A549 (cell line): ENCODE measurements at regions not wholly inside any gene's neighbourhood (a gene's known extent, or its start where the extent isn't known, plus 50 kb on each side); places are given as distances from the start of the nearest gene placed in this dataset.
A peak's percentile ranks its signal among the peaks of the same experiment; 100 is the strongest.

ENCODE experiments used
- ATAC-seq, 2 experiments: fragments of 200-7000 bp in 1 of 2; fragments of >200 bp in 1 of 2; cut with Nextera tagmentation in 1 of 2; cut with Tn5 transposase in 1 of 2; 3 replicates each; pipeline versions ENCODE4 v1.8.0 to v1.9.1; 2018 to 2020; ENCODE audit warnings: mild to moderate bottlenecking in 1 of 2, moderate library complexity in 1 of 2
- CTCF ChIA-PET: fragments of 300-600 bp; sonication (Branson Sonifier 250); formaldehyde crosslinking; extraction: SDS; loops from one replicate; lab custom pipeline; 2021; ENCODE audit warnings: antibody characterized with exemption, inconsistent platforms; lab: Yijun Ruan, JAX
- POLR2A ChIA-PET: fragments of 350-600 bp; formaldehyde crosslinking; extraction: SDS; loops from one replicate; lab custom pipeline; 2021; ENCODE audit warnings: antibody characterized with exemption, inconsistent platforms; lab: Yijun Ruan, JAX
- DNase-seq, 2 experiments: peaks; one replicate each; pipeline versions ENCODE4 v3.0.0 to v3.0.0-alpha.2; 2011 to 2016; ENCODE audit warnings: low read depth in 1 of 2, low spot score in 1 of 2
- FAIRE-seq: peaks from 2 replicates; lab custom pipeline; 2011; peaks lifted over from hg19 to GRCh38; lab: Jason Lieb, UNC
- H3K27ac ChIP-seq, 2 experiments: fragments of >200 bp; sonication (Bioruptor Twin); formaldehyde crosslinking; 3 replicates each; pipeline ENCODE4 v1.5.1; 2016 to 2017
- H3K4me1 ChIP-seq: fragments of >200 bp; sonication (Bioruptor Twin); formaldehyde crosslinking; 3 replicates; pipeline ENCODE4 v1.6.1; 2016
- H3K4me2 ChIP-seq: fragments of >200 bp; sonication (Bioruptor Twin); formaldehyde crosslinking; 3 replicates; pipeline ENCODE4 v1.6.1; 2016
- H3K4me3 ChIP-seq: fragments of >200 bp; sonication (Bioruptor Twin); formaldehyde crosslinking; 3 replicates; pipeline ENCODE4 v1.5.1; 2016
- H3K9me3 ChIP-seq: fragments of >200 bp; sonication (Bioruptor Twin); formaldehyde crosslinking; 3 replicates; pipeline ENCODE4 v1.6.1; 2016
- BHLHE40 ChIP-seq: IDR thresholded peaks from 2 replicates; pipeline ENCODE4 v1.6.1; 2012; ENCODE audit warnings: low read depth, low read length, inconsistent platforms
- CBX2 ChIP-seq: fragments of 200-600 bp; sonication (generic); IDR thresholded peaks from 2 replicates; pipeline ENCODE4 v1.6.1; 2016; ENCODE audit warnings: low read depth, mild to moderate bottlenecking, borderline replicate concordance
- CHD2 ChIP-seq: fragments of 150-350 bp; IDR thresholded peaks from 2 replicates; pipeline ENCODE4 v1.6.1; 2014; ENCODE audit warnings: low read length; ENCODE audit not compliant: partially characterized antibody
- EHMT2 ChIP-seq: fragments of 200-600 bp; sonication (generic); IDR thresholded peaks from 2 replicates; pipeline ENCODE4 v1.6.1; 2016; ENCODE audit warnings: antibody characterized with exemption, low read depth, mild to moderate bottlenecking, moderate library complexity
- ESRRA ChIP-seq: fragments of 150-350 bp; IDR thresholded peaks from 2 replicates; pipeline ENCODE4 v1.6.1; 2014; ENCODE audit warnings: mild to moderate bottlenecking, low read length, borderline replicate concordance
- FOSB ChIP-seq: fragments of 250-450 bp; sonication (Bioruptor Pico); IDR thresholded peaks from 2 replicates; pipeline ENCODE4 v1.5.0; 2020; ENCODE audit warnings: mild to moderate bottlenecking, moderate library complexity
- GATA3 ChIP-seq: IDR thresholded peaks from 2 replicates; pipeline ENCODE4 v1.6.1; 2012; ENCODE audit warnings: borderline replicate concordance
- HOXA7 ChIP-seq: fragments of 250-450 bp; sonication (Bioruptor Pico); IDR thresholded peaks from 2 replicates; pipeline ENCODE4 v1.5.0; 2020; ENCODE audit warnings: mild to moderate bottlenecking, moderate library complexity
- KDM1A ChIP-seq: fragments of 200-600 bp; sonication (generic); IDR thresholded peaks from 2 replicates; pipeline ENCODE4 v1.6.1; 2016; ENCODE audit warnings: low read depth, mild to moderate bottlenecking
- MAZ ChIP-seq: fragments of 150-350 bp; IDR thresholded peaks from 2 replicates; pipeline ENCODE4 v1.6.1; 2014; ENCODE audit warnings: antibody characterized with exemption, low read depth, low read length, borderline replicate concordance
- NR3C1 ChIP-seq: fragments of >200 bp; sonication (Bioruptor Twin); formaldehyde crosslinking; IDR thresholded peaks from 3 replicates; pipeline ENCODE4 v1.6.1; 2017
- RFX5 ChIP-seq: fragments of 450-650 bp; IDR thresholded peaks from 2 replicates; pipeline ENCODE4 v1.7.1; 2014; ENCODE audit warnings: antibody characterized with exemption, mild to moderate bottlenecking, moderate library complexity
- ZC3H11A ChIP-seq: fragments of 450-650 bp; IDR thresholded peaks from 2 replicates; pipeline ENCODE4 v1.6.1; 2014; ENCODE audit warnings: antibody characterized with exemption, mild to moderate bottlenecking
- ZNF302 ChIP-seq: fragments of 250-450 bp; sonication (Bioruptor Pico); IDR thresholded peaks from 2 replicates; pipeline ENCODE4 v1.9.0; 2021; ENCODE audit warnings: inconsistent platforms, mild to moderate bottlenecking, moderate library complexity
- ZSCAN20 ChIP-seq: fragments of 250-450 bp; sonication (Bioruptor Pico); IDR thresholded peaks from 2 replicates; pipeline ENCODE4 v1.8.0; 2022; ENCODE audit warnings: mild to moderate bottlenecking, moderate library complexity
- WGBS: methylation state at CpG from one replicate; pipeline ENCODE4 v1.1.6; 2017; ENCODE audit errors: missing lambda C conversion rate; 5-methylcytosine and 5-hydroxymethylcytosine counted together
- TF ChIP-seq, protein P1 (sequence below): fragments of 450-650 bp; IDR thresholded peaks from 2 replicates; pipeline ENCODE4 v1.6.1; 2014; ENCODE audit warnings: antibody characterized with exemption
- TF ChIP-seq, protein P2 (sequence below): IDR thresholded peaks from 2 replicates; pipeline ENCODE4 v1.6.1; 2012
- TF ChIP-seq, protein P3 (sequence below): fragments of 200-600 bp; sonication (generic); IDR thresholded peaks from 2 replicates; pipeline ENCODE4 v1.6.1; 2016; ENCODE audit warnings: antibody characterized with exemption, mild to moderate bottlenecking, moderate library complexity
- TF ChIP-seq, protein P4 (sequence below): fragments of >200 bp; sonication (Bioruptor Twin); formaldehyde crosslinking; IDR thresholded peaks from 2 replicates; pipeline ENCODE4 v1.6.1; 2016
- TF ChIP-seq, protein P5 (sequence below): fragments of 150-350 bp; IDR thresholded peaks from 2 replicates; pipeline ENCODE4 v1.6.1; 2014; ENCODE audit warnings: low read depth, mild to moderate bottlenecking, low read length
- TF ChIP-seq, protein P6 (sequence below): fragments of 250-450 bp; sonication (Bioruptor Pico); IDR thresholded peaks from 2 replicates; pipeline ENCODE4 v1.5.0; 2020; ENCODE audit warnings: low read depth, mild to moderate bottlenecking, moderate library complexity

DNA sequence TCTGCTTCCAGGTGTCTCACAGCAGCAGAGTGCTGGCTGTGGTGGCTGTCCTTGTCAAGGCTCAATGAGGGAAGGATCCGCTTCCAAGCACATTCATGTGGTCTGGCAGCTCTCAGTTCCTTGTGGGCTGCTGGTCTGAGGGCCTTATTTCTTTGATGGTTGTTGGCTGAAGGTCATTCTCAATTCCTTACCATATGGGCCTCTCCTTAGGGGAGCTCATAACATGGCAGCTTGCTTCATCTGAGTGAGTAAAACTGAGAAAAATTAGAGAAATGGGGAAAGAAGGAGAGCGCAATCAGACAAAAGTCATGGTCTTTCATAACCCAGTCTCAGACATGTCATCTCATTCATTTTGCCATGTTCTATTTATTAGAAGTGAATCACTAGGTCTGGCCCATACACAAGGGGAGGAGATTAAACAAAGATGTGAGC lies 81.7 kb upstream of the TSPAN2 start (continued):
- TF ChIP-seq ESRRA: no peak
- TF ChIP-seq CHD2: no peak
- TF ChIP-seq ZSCAN20: no peak
- no peak for TF ChIP-seq ZNF302 (CRISPR knock-in tag)
- TF ChIP-seq RFX5: no peak
- no peak for TF ChIP-seq BHLHE40
- TF ChIP-seq, protein P1, sequence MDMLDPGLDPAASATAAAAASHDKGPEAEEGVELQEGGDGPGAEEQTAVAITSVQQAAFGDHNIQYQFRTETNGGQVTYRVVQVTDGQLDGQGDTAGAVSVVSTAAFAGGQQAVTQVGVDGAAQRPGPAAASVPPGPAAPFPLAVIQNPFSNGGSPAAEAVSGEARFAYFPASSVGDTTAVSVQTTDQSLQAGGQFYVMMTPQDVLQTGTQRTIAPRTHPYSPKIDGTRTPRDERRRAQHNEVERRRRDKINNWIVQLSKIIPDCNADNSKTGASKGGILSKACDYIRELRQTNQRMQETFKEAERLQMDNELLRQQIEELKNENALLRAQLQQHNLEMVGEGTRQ: no peak
- TF ChIP-seq, protein P2, sequence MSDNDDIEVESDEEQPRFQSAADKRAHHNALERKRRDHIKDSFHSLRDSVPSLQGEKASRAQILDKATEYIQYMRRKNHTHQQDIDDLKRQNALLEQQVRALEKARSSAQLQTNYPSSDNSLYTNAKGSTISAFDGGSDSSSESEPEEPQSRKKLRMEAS: no peak
- no peak for TF ChIP-seq FOSB (CRISPR knock-in tag)

DNA sequence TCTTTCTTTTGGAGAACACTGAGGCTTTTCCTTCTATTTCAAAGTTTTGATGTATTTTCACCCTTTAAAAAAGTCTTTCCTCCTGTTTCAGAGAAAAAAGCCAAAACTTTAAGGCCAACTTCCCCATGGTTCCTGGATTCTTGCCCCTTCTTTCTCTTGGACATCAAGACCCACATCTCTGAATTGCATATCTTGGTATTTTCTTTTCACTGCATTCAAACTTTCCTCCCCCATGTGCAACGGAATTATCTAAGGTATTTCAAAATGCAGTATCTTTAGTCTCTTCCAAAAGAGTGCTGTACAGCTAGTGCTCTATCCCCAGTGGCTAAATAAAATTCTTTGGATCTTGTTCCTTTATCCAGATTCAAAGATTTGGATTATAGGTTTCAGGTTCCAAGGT lies 81.1 kb upstream of the TSPAN2 start:
- no peak for ATAC-seq
- Histone ChIP-seq H3K4me1 (peaks cover 29% of the 10 kb centered on the region), H3K27ac (peak overlapping the region; percentile 75 to 86; a peak in 5 of 6 replicates), H3K9me3 (no peaks in the 10 kb centered on the region), H3K4me2 (no peak overlapping the region), H3K4me3 (no peak overlapping the region)
- POLR2A ChIA-PET: interaction anchor here (1.0 kb wide), 1 partner anchor 10 kb away, joined by 3 read pairs; no protein-coding TSS in a partner anchor
- WGBS: 72% methylated on average over 1 of the region's 1 CpG
- FAIRE-seq: no peak
- DNase-seq: no peak
- TF ChIP-seq, protein P3, sequence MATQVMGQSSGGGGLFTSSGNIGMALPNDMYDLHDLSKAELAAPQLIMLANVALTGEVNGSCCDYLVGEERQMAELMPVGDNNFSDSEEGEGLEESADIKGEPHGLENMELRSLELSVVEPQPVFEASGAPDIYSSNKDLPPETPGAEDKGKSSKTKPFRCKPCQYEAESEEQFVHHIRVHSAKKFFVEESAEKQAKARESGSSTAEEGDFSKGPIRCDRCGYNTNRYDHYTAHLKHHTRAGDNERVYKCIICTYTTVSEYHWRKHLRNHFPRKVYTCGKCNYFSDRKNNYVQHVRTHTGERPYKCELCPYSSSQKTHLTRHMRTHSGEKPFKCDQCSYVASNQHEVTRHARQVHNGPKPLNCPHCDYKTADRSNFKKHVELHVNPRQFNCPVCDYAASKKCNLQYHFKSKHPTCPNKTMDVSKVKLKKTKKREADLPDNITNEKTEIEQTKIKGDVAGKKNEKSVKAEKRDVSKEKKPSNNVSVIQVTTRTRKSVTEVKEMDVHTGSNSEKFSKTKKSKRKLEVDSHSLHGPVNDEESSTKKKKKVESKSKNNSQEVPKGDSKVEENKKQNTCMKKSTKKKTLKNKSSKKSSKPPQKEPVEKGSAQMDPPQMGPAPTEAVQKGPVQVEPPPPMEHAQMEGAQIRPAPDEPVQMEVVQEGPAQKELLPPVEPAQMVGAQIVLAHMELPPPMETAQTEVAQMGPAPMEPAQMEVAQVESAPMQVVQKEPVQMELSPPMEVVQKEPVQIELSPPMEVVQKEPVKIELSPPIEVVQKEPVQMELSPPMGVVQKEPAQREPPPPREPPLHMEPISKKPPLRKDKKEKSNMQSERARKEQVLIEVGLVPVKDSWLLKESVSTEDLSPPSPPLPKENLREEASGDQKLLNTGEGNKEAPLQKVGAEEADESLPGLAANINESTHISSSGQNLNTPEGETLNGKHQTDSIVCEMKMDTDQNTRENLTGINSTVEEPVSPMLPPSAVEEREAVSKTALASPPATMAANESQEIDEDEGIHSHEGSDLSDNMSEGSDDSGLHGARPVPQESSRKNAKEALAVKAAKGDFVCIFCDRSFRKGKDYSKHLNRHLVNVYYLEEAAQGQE: no peak
- TF ChIP-seq HOXA7 (CRISPR knock-in tag) (no peak), CBX2 (no peak), ZC3H11A (no peak), MAZ (no peak), NR3C1 (no peak)
- TF ChIP-seq, protein P4, sequence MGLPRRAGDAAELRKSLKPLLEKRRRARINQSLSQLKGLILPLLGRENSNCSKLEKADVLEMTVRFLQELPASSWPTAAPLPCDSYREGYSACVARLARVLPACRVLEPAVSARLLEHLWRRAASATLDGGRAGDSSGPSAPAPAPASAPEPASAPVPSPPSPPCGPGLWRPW: no peak
- TF ChIP-seq, protein P5, sequence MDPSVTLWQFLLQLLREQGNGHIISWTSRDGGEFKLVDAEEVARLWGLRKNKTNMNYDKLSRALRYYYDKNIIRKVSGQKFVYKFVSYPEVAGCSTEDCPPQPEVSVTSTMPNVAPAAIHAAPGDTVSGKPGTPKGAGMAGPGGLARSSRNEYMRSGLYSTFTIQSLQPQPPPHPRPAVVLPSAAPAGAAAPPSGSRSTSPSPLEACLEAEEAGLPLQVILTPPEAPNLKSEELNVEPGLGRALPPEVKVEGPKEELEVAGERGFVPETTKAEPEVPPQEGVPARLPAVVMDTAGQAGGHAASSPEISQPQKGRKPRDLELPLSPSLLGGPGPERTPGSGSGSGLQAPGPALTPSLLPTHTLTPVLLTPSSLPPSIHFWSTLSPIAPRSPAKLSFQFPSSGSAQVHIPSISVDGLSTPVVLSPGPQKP: no peak
- TF ChIP-seq, protein P6, sequence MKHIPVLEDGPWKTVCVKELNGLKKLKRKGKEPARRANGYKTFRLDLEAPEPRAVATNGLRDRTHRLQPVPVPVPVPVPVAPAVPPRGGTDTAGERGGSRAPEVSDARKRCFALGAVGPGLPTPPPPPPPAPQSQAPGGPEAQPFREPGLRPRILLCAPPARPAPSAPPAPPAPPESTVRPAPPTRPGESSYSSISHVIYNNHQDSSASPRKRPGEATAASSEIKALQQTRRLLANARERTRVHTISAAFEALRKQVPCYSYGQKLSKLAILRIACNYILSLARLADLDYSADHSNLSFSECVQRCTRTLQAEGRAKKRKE: no peak
- TF ChIP-seq, all 56 proteins: peak for 0
- CTCF ChIA-PET: no interaction called here

DNA sequence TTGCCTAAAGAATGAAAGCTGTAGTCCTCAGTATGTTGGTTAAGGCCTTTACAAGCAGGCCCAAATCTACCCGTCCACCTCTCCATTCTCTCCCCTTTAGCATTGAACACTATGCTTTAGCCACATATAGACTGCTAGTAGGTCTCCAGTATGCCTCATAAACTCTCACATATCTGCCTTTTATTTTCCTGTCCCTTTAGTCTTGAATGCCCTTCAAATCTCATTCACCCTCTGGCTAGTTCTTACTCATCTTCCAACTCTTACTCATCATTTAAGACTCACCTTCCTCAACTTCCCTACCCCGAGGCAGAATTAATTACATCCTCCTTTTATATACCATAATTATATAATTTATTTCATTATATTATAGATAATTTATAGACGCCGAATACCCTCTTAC lies 78.7 kb upstream of the TSPAN2 start:
- DNase-seq (no peak), ATAC-seq (no peak), FAIRE-seq (no peak)
- TF ChIP-seq KDM1A (no peak), EHMT2 (no peak), GATA3 (no peak)
- CTCF ChIA-PET: interaction anchor here (1.4 kb wide), 1 partner anchor 428 kb away, joined by 3 read pairs; no protein-coding TSS in a partner anchor
- 52% methylated on average over 4 of the region's 4 CpGs for whole genome bisulfite sequencing
- Histone ChIP-seq H3K9me3 (no peaks in the 10 kb centered on the region; the same call in 2 of the 3 replicates), H3K4me1 (peaks cover 29% of the 10 kb centered on the region), H3K4me3 (no peak overlapping the region), H3K4me2 (peak overlapping the region; percentile 66), H3K27ac (peak overlapping the region; percentile 65 to 86)
- POLR2A ChIA-PET: no interaction called here
